Ureter (tissue), 1 donor: ENCODE measurements at regions not wholly inside any gene's neighbourhood (a gene's known extent, or its start where the extent isn't known, plus 50 kb on each side); places are given as distances from the start of the nearest gene placed in this dataset.
A peak's percentile ranks its signal among the peaks of the same experiment; 100 is the strongest.

Source experiments
- DNase-seq: peaks from one replicate; pipeline ENCODE4 v3.0.0-alpha.2; 2020; ENCODE audit warnings: low spot score
- donor health status: DM: yes; HTN: yes; CAD: no.

- no peak for DNase-seq
These were observed 151.1 kb upstream of the BMP2 start for GRCh38 chr20:6616421-6616820.

GRCh38 chr20:6614836-6615235 lies 152.7 kb upstream of the BMP2 start:
- DNase-seq = no peak

GRCh38 chr20:6613280-6613861 lies 154.1 kb upstream of the BMP2 start:
- no peak for DNase-seq

- no peak for DNase-seq
These were observed 154.9 kb upstream of the BMP2 start for GRCh38 chr20:6612606-6612923.

- DNase-seq = no peak
These were observed 155.4 kb upstream of the BMP2 start for GRCh38 chr20:6611911-6612605.

- DNase-seq = no peak
These were observed 160.8 kb upstream of the BMP2 start for GRCh38 chr20:6606651-6607050.

GRCh38 chr20:6605055-6605935 lies 162.2 kb upstream of the BMP2 start:
- no peak for DNase-seq

- no peak for DNase-seq
These were observed 163.3 kb upstream of the BMP2 start for GRCh38 chr20:6604179-6604578.

- DNase-seq = no peak
These were observed 167.4 kb upstream of the BMP2 start for GRCh38 chr20:6599876-6600735.

- DNase-seq = no peak
These were observed 171.8 kb upstream of the BMP2 start for GRCh38 chr20:6595704-6596103.

- DNase-seq = peak; percentile 46
These were observed 176.4 kb upstream of the BMP2 start for GRCh38 chr20:6590891-6591637.

- DNase-seq = no peak
These were observed 179.2 kb upstream of the BMP2 start for GRCh38 chr20:6588296-6588695.

GRCh38 chr20:6583134-6583738 lies 184.2 kb upstream of the BMP2 start:
- no peak for DNase-seq

- no peak for DNase-seq
These were observed 185.0 kb upstream of the BMP2 start for GRCh38 chr20:6582449-6582848.

GRCh38 chr20:6580486-6580885 lies 187.0 kb upstream of the BMP2 start:
- DNase-seq = no peak

GRCh38 chr20:6579824-6580223 lies 187.7 kb upstream of the BMP2 start:
- DNase-seq = no peak

- no peak for DNase-seq
These were observed 188.1 kb upstream of the BMP2 start for GRCh38 chr20:6579417-6579816.

- DNase-seq = no peak
These were observed 190.0 kb upstream of the BMP2 start for GRCh38 chr20:6577451-6577850.

- no peak for DNase-seq
These were observed 190.8 kb upstream of the BMP2 start for GRCh38 chr20:6576726-6577125.

- no peak for DNase-seq
These were observed 191.5 kb upstream of the BMP2 start for GRCh38 chr20:6575912-6576401.

- DNase-seq = no peak
These were observed 200.7 kb upstream of the BMP2 start for GRCh38 chr20:6566821-6567220.
